Skin epidermis (tissue), 12 donors: ENCODE measurements at regions not wholly inside any gene's neighbourhood (a gene's known extent, or its start where the extent isn't known, plus 50 kb on each side); places are given as distances from the start of the nearest gene placed in this dataset.

Experiments
- H3K27ac ChIP-seq, 21 experiments: fragments of 200-600 bp; sonication (generic) in 11 of 21; one replicate each; pipeline ENCODE4 v1.5.0; 2020; ENCODE audit warnings: mild to moderate bottlenecking in 3 of 21, inconsistent platforms in 2 of 21, moderate library complexity in 2 of 21
- H3K4me3 ChIP-seq, 7 experiments: fragments of 200-600 bp; sonication (generic) in 2 of 7; one replicate each; pipeline ENCODE4 v1.5.0; 2020; ENCODE audit warnings: inconsistent platforms in 2 of 7, mild to moderate bottlenecking in 2 of 7, moderate library complexity in 1 of 7

- peak overlapping the region in 16 of 21 experiments; percentile 23 to 81 (median 62) for H3K27ac ChIP-seq
- H3K4me3 ChIP-seq, result no peak overlapping the region
Observed at GRCh38 chr11:130580891-130581492, 132.5 kb downstream of the ADAMTS15 start.

GRCh38 chr11:130581646-130582045 is 133.2 kb downstream of the ADAMTS15 start:
- no peak overlapping the region for H3K4me3 ChIP-seq
- peak overlapping the region in 8 of 21 experiments; percentile 13 to 73 (median 65) for H3K27ac ChIP-seq

- Histone ChIP-seq H3K4me3 (no peak overlapping the region), H3K27ac (peak overlapping the region in 4 of 21 experiments; percentile 13 to 73 (median 42))
Observed at GRCh38 chr11:130582176-130582575, 133.7 kb downstream of the ADAMTS15 start.

- Histone ChIP-seq H3K27ac (peak overlapping the region in 1 of 21 experiments; percentile 12), H3K4me3 (no peak overlapping the region)
Observed at GRCh38 chr11:130582981-130583380, 134.5 kb downstream of the ADAMTS15 start.

- Histone ChIP-seq H3K27ac (no peak overlapping the region), H3K4me3 (no peak overlapping the region)
Observed at GRCh38 chr11:130583801-130584211, 135.4 kb downstream of the ADAMTS15 start.

- H3K27ac ChIP-seq, result peak overlapping the region in 1 of 21 experiments; percentile 3
- no peak overlapping the region for H3K4me3 ChIP-seq
Observed at GRCh38 chr11:130585545-130585944, 137.1 kb downstream of the ADAMTS15 start.

- no peak overlapping the region for H3K27ac ChIP-seq
Observed at GRCh38 chr11:130587658-130588057, 139.2 kb downstream of the ADAMTS15 start.

GRCh38 chr11:130588471-130588870 is 140.0 kb downstream of the ADAMTS15 start:
- Histone ChIP-seq H3K4me3 (no peak overlapping the region), H3K27ac (no peak overlapping the region)

More at GRCh38 chr11:130587658-130588057, 139.2 kb downstream of the ADAMTS15 start:
- no peak overlapping the region for H3K4me3 ChIP-seq

GRCh38 chr11:130592056-130592455 is 143.6 kb downstream of the ADAMTS15 start:
- no peak overlapping the region for H3K27ac ChIP-seq
- no peak overlapping the region for H3K4me3 ChIP-seq

- H3K27ac ChIP-seq, result no peak overlapping the region
- no peak overlapping the region for H3K4me3 ChIP-seq
Observed at GRCh38 chr11:130593064-130593463, 144.6 kb downstream of the ADAMTS15 start.

- no peak overlapping the region for H3K27ac ChIP-seq
- no peak overlapping the region for H3K4me3 ChIP-seq
Observed at GRCh38 chr11:130598433-130598832, 150.0 kb downstream of the ADAMTS15 start.

- H3K4me3 ChIP-seq, result no peak overlapping the region
- H3K27ac ChIP-seq, result no peak overlapping the region
Observed at GRCh38 chr11:130599073-130599654, 150.7 kb downstream of the ADAMTS15 start.

GRCh38 chr11:130600139-130600538 is 151.7 kb downstream of the ADAMTS15 start:
- Histone ChIP-seq H3K27ac (peak overlapping the region in 1 of 21 experiments; percentile 14), H3K4me3 (no peak overlapping the region)

- peak overlapping the region in 1 of 21 experiments; percentile 14 for H3K27ac ChIP-seq
Observed at GRCh38 chr11:130600616-130601015, 152.2 kb downstream of the ADAMTS15 start.

GRCh38 chr11:130601141-130601540 is 152.7 kb downstream of the ADAMTS15 start:
- no peak overlapping the region for H3K4me3 ChIP-seq
- peak overlapping the region in 1 of 21 experiments; percentile 3 for H3K27ac ChIP-seq

More at GRCh38 chr11:130600616-130601015, 152.2 kb downstream of the ADAMTS15 start:
- H3K4me3 ChIP-seq, result no peak overlapping the region

GRCh38 chr11:130601764-130602460 is 153.5 kb downstream of the ADAMTS15 start:
- H3K4me3 ChIP-seq, result no peak overlapping the region
- peak overlapping the region in 2 of 21 experiments; percentile 3 to 62 for H3K27ac ChIP-seq

- peak overlapping the region in 1 of 21 experiments; percentile 62 for H3K27ac ChIP-seq
- H3K4me3 ChIP-seq, result no peak overlapping the region
Observed at GRCh38 chr11:130602641-130603334, 154.3 kb downstream of the ADAMTS15 start.

- H3K4me3 ChIP-seq, result no peak overlapping the region
- peak overlapping the region in 1 of 21 experiments; percentile 62 for H3K27ac ChIP-seq
Observed at GRCh38 chr11:130603335-130603906, 155.0 kb downstream of the ADAMTS15 start.

GRCh38 chr11:130604606-130605005 is 156.2 kb downstream of the ADAMTS15 start:
- no peak overlapping the region for H3K4me3 ChIP-seq
- H3K27ac ChIP-seq, result no peak overlapping the region

- peak overlapping the region in 7 of 21 experiments; percentile 29 to 76 (median 55) for H3K27ac ChIP-seq
Observed at GRCh38 chr11:130606178-130606577, 157.7 kb downstream of the ADAMTS15 start.

More at GRCh38 chr11:130606178-130606577, 157.7 kb downstream of the ADAMTS15 start:
- H3K4me3 ChIP-seq, result no peak overlapping the region
